WTC11 (cell line): ENCODE measurements at regions not wholly inside any gene's neighbourhood (a gene's known extent, or its start where the extent isn't known, plus 50 kb on each side); places are given as distances from the start of the nearest gene placed in this dataset.
A peak's percentile ranks its signal among the peaks of the same experiment; 100 is the strongest.

Source experiments
- ATAC-seq: fragments of 200-7000 bp; cut with Tn5 transposase; 2 replicates; pipeline ENCODE4 v1.10.0; 2021; ENCODE audit warnings: mild to moderate bottlenecking, moderate library complexity
- CTCF ChIA-PET: fragments of 300-600 bp; sonication (Branson Sonifier 250); formaldehyde crosslinking; loops from one replicate; lab custom pipeline; 2021; ENCODE audit warnings: antibody characterized with exemption; lab: Charles Lee
- POLR2A ChIA-PET: fragments of 350-600 bp; sonication (Branson Sonifier 250); formaldehyde crosslinking; loops from one replicate; lab custom pipeline; 2021; ENCODE audit warnings: antibody characterized with exemption; lab: Charles Lee
- DNase-seq: peaks from one replicate; pipeline ENCODE4 v3.0.0; 2021; ENCODE audit warnings: low spot score
- H3K27ac Mint-ChIP-seq: 2 replicates; pipeline ENCODE4 v1.8.0; 2021; ENCODE audit warnings: mixed read lengths
- H3K27me3 Mint-ChIP-seq: 2 replicates; pipeline ENCODE4 v1.8.0; 2021; ENCODE audit warnings: low read depth, mild to moderate bottlenecking, moderate library complexity, mixed read lengths
- H3K36me3 Mint-ChIP-seq: 2 replicates; pipeline ENCODE4 v1.8.0; 2021; ENCODE audit warnings: mixed read lengths
- H3K4me1 Mint-ChIP-seq: 2 replicates; pipeline ENCODE4 v1.8.0; 2022; ENCODE audit warnings: mixed read lengths
- H3K4me3 Mint-ChIP-seq: 2 replicates; pipeline ENCODE4 v1.8.0; 2021; ENCODE audit warnings: mild to moderate bottlenecking, moderate library complexity, mixed read lengths
- H3K9me3 Mint-ChIP-seq: 2 replicates; pipeline ENCODE4 v1.8.0; 2021; ENCODE audit warnings: mixed read lengths
- ELF4 ChIP-seq: sonication (generic); formaldehyde crosslinking; IDR thresholded peaks from 2 replicates; pipeline ENCODE4 v1.8.1; 2022; ENCODE audit warnings: low read depth, mild to moderate bottlenecking, moderate library complexity, missing genetic modification reagents
- EMX1 ChIP-seq: fragments of 250-450 bp; sonication (Bioruptor Pico); IDR thresholded peaks from 2 replicates; pipeline ENCODE4 v1.8.0; 2021; ENCODE audit warnings: mild to moderate bottlenecking
- NR3C1 ChIP-seq: sonication (generic); formaldehyde crosslinking; conservative IDR thresholded peaks from 2 replicates; pipeline ENCODE4 v1.8.1; 2023; ENCODE audit warnings: low read depth, mild to moderate bottlenecking, missing genetic modification reagents
- OVOL2 ChIP-seq: fragments of 250-450 bp; sonication (Bioruptor Pico); IDR thresholded peaks from 2 replicates; pipeline ENCODE4 v1.9.0; 2021; ENCODE audit warnings: mild to moderate bottlenecking, borderline replicate concordance
- ZNF671 ChIP-seq: fragments of 250-450 bp; sonication (Bioruptor Pico); IDR thresholded peaks from 2 replicates; pipeline ENCODE4 v1.8.0; 2021; ENCODE audit warnings: mild to moderate bottlenecking

DNA sequence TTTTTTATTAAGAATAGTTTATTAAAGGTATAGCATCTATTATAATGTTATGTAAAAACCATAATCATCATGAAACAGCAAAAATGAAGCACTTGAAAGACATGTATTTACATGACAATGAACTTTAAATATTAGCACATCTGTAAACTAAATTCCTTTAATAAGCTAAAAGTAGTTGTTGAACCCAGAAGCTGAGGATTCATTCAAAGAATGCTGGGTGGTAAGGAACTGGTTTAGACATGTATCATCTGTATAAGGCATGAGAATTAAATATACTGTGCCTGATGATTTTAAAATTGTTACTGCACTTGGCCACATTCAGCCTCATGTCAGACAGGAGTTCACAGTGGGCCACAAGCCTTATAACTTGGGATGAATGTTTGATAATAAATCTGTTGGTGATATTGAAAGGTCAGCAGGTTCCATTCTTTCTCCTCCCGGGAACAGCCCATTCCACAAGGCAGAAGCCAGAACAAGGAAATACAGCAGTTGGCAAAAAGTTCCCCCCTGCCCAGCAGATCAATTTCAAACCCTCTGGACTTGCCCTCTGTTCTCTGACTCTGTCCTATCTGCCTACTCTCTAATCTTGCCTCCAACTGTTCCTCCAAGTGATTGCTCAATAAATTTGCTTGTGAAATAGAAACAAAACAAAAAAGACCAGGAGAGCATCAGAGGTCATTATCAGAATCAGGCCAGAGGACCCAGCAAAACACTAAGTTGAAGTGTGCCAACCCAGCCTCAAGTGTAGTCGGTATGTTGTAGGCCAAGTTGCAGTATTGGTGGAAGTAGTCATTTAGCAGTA lies 49.8 kb upstream of the TEX264 start:
- no peaks in the 10 kb centered on the region for H3K9me3 Mint-ChIP-seq
- peak overlapping the region; percentile 10; the same call in 1 of the 2 replicates for H3K27ac Mint-ChIP-seq
- ATAC-seq (no peak), DNase-seq (no peak)
- no peaks in the 10 kb centered on the region for H3K27me3 Mint-ChIP-seq
- ChIA-PET CTCF (interaction anchor here (0.5 to 0.6 kb wide), 2 partner anchors 21 to 119 kb away, joined by 3 to 5 read pairs; no protein-coding TSS in a partner anchor), POLR2A (interaction anchor here (0.5 kb wide), 1 partner anchor 249 kb away, joined by 4 read pairs; no protein-coding TSS in a partner anchor)
- peaks cover 17% of the 10 kb centered on the region for H3K4me1 Mint-ChIP-seq
- TF ChIP-seq ZNF671 (CRISPR knock-in tag): no peak
- no peak for TF ChIP-seq NR3C1 (CRISPR knock-in tag)
- TF ChIP-seq EMX1: no peak
- no peak for TF ChIP-seq OVOL2 (CRISPR knock-in tag)
- TF ChIP-seq ELF4 (CRISPR knock-in tag): no peak
- no peaks in the 10 kb centered on the region for H3K36me3 Mint-ChIP-seq
- H3K4me3 Mint-ChIP-seq: no peak overlapping the region
